Esophagus (tissue), 2 donors: ENCODE measurements at regions not wholly inside any gene's neighbourhood (a gene's known extent, or its start where the extent isn't known, plus 50 kb on each side); places are given as distances from the start of the nearest gene placed in this dataset.

Experiments used
- H3K27ac ChIP-seq, 2 donors: one replicate each; pipeline ENCODE4 v1.5.1; 2013; ENCODE audit warnings: low read depth in 2 of 2, mild to moderate bottlenecking in 2 of 2, inconsistent platforms in 1 of 2, low read length in 1 of 2, moderate library complexity in 1 of 2
- H3K27me3 ChIP-seq, 2 donors: one replicate each; pipeline ENCODE4 v1.6.1; 2013; ENCODE audit warnings: low read length in 2 of 2, control low read depth in 1 of 2, mild to moderate bottlenecking in 1 of 2; ENCODE audit not compliant: insufficient read depth in 2 of 2, control insufficient read depth in 1 of 2
- H3K36me3 ChIP-seq, 2 donors: one replicate each; pipeline ENCODE4 v1.6.1; 2013; ENCODE audit warnings: low read length in 1 of 2; ENCODE audit not compliant: control insufficient read depth in 2 of 2, insufficient read depth in 2 of 2
- H3K4me1 ChIP-seq, 2 donors: one replicate each; pipeline ENCODE4 v1.6.1; 2013; ENCODE audit warnings: low read length in 1 of 2; ENCODE audit not compliant: control insufficient read depth in 2 of 2, insufficient read depth in 2 of 2
- H3K4me3 ChIP-seq, 2 donors: one replicate each; pipeline ENCODE4 v1.5.1; 2013; ENCODE audit warnings: low read length in 2 of 2, mild to moderate bottlenecking in 2 of 2, low read depth in 1 of 2, moderate library complexity in 1 of 2
- H3K9me3 ChIP-seq, 2 donors: one replicate each; pipeline ENCODE4 v1.6.1; 2013; ENCODE audit warnings: mild to moderate bottlenecking in 2 of 2, low read depth in 1 of 2, low read length in 1 of 2, moderate library complexity in 1 of 2; ENCODE audit not compliant: control insufficient read depth in 2 of 2, insufficient read depth in 1 of 2
- WGBS, 2 donors: extraction: QIAGEN DNeasy Blood & Tissue Kit; methylation state at CpG; one replicate each; pipeline ENCODE4 v1.1.7; 2013; 5-methylcytosine and 5-hydroxymethylcytosine counted together
- donor health status: healthy with polysubstance abuse.
- donor health status: Bipolar disorder and iron deficiency.

DNA sequence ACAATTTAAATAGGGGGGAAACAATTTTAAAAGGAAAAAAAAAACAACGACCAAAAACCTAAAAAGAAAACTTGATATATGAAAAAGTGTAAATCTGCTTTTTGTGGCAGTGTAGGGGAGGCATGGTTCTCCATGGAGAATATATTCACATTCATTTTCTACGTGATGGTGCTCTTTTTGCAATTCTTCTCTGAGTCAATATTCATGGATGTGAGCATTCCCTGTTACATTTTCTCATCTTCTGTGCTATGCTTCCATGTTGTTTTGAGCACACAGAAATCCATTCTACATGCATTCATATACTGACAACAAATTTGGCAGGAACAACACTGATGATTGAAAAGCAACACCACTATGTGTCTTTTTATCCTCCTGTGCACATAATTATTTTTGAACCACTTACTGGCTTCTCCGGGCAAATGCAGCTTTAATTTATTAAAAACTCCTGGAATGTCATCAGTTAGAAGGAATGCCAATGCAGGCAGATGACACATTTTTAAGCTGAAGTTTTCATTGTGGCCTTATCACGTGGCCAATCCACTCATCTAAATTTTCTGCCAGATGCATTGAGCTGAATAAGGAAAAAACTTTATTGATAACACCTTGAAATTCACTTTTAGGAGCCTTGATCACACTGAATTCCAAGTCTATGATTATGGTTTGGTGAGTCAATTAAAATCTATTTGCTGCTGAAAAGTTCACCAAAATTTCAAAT is 590.6 kb downstream of the NUF2 start:
- Histone ChIP-seq H3K4me1 (no peaks in the 10 kb centered on the region), H3K27me3 (no peaks in the 10 kb centered on the region), H3K27ac (no peak overlapping the region), H3K9me3 (no peaks in the 10 kb centered on the region), H3K4me3 (no peak overlapping the region), H3K36me3 (no peaks in the 10 kb centered on the region)
- 67 to 72% methylated on average over 4 of the region's 4 CpGs for WGBS, 2 donors

DNA sequence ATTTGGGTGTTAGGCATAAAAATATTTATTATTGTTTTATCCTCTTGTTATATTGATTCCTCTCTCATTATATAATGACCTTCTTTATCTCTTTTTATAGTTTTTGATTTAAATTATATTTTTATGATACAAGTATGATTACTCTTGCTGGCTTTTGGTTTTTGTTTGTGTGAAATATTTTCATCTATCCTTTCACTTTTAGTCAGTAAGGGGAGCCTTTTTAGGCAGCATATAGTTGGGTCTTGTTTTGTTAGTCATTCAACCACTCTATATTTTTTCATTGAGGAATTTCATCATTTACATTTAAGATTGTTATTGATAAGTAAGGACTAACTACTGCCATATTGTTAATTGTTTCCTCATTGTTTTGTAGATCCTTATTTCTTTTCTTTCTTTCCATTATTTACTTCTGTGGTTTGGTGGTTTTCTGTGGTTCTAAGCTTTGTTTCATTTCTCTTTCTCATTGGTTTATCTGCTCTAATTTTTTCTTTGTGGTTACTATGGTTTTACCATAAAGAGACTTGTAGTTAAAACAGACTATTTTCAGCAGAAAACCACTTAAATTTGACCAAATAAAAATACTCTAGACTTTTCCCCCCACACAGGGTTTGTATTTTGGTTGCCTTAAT is 593.1 kb downstream of the NUF2 start:
- no peaks in the 10 kb centered on the region for H3K9me3 ChIP-seq
- no peaks in the 10 kb centered on the region for H3K4me1 ChIP-seq
- no peaks in the 10 kb centered on the region for H3K36me3 ChIP-seq
- no peak overlapping the region for H3K4me3 ChIP-seq
- no peak overlapping the region for H3K27ac ChIP-seq
- peaks cover 0 to 2% of the 10 kb centered on the region in 2 donors for H3K27me3 ChIP-seq

DNA sequence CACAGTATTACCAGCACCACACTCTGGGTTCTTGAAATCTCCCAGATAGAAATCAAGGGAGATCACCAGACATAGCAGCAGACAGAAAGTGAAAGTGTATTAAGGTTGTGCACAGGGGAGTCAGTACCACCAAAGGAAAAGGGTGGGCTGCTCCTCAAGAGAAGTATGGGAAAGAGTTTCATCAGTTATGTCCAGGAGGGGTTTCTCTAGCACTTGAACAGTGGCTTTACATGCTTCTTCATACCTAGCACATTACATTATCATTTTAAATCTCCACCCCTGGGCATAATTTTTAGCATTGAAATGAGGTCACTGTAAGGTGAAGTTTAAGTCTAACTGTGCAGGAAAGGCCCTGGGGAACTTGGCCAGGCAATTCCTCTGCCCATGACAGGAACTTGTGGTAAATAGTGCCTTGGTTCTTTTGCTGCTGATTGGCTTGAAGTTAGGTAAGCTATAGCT is 601.0 kb downstream of the NUF2 start:
- Histone ChIP-seq H3K36me3 (no peaks in the 10 kb centered on the region), H3K27ac (no peak overlapping the region), H3K4me1 (no peaks in the 10 kb centered on the region), H3K4me3 (no peak overlapping the region), H3K9me3 (no peaks in the 10 kb centered on the region), H3K27me3 (peaks cover 0 to 2% of the 10 kb centered on the region in 2 donors)

DNA sequence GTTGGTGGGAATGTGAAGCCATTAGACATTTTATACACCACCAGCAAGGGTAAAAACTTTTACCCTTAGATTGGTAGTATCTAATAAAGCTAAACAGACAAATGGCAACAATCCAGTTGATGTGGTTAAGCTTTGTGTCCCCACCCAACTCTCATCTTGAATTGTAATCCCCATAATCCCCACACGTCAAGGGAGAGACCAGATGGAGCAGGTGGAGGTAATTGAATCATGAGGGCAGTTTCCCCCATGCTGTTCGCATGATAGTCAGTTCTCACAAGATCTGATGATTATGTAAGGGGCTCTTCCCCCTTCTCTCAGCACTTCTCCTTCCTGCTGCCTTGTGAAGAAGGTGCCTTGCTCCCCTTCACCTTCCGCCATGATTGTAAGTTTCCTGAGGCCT is 602.3 kb downstream of the NUF2 start:
- no peaks in the 10 kb centered on the region for H3K9me3 ChIP-seq
- no peaks in the 10 kb centered on the region for H3K27me3 ChIP-seq
- no peak overlapping the region for H3K4me3 ChIP-seq
- no peaks in the 10 kb centered on the region for H3K4me1 ChIP-seq
- H3K27ac ChIP-seq = no peak overlapping the region
- 78 to 80% methylated on average over 3 of the region's 3 CpGs for WGBS, 2 donors
- no peaks in the 10 kb centered on the region for H3K36me3 ChIP-seq

DNA sequence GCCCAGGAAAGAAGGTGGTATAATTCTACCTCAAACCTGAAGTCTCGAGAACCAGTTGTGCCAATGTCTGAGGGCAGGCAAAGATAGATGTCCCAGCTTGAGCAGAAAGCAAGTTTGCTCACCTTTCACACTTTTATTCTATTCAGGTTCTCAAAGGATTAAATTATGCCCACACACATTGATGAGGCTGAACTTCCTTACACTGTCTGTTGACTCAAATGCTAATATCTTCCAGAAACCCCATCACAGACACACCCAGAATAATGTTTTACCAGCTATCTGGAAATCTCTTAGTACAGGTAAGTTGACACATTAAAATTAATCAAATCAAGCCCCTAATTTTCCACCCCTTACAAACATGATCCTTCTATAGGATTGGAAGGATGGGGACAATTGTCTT is 605.7 kb downstream of the NUF2 start:
- 52 to 77% methylated on average over 1 of the region's 1 CpG for WGBS, 2 donors
- H3K4me1 ChIP-seq = no peaks in the 10 kb centered on the region
- no peak overlapping the region for H3K27ac ChIP-seq
- H3K36me3 ChIP-seq = no peaks in the 10 kb centered on the region
- H3K4me3 ChIP-seq = no peak overlapping the region
- no peaks in the 10 kb centered on the region for H3K9me3 ChIP-seq
- H3K27me3 ChIP-seq = no peaks in the 10 kb centered on the region

DNA sequence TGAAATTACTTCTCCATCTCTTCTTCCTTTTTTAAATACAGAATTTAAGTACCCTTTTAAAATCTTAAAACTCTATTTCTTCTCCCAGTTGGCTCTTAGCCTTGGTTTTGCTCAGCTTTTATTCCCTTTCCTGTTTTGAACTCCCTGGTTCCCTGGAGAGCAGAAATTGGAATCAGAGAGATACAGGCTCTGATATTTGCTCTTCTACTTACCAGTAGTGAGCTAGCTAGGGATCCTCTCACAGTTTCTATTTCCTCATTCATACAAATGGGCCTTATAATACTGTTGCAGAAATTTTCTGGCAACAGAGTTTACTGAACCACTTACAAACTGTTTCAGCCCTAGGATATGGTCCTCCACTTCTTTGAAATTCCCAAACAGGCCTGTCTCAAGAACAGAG is 606.3 kb downstream of the NUF2 start:
- Histone ChIP-seq H3K27me3 (no peaks in the 10 kb centered on the region), H3K4me1 (no peaks in the 10 kb centered on the region), H3K9me3 (no peaks in the 10 kb centered on the region), H3K27ac (no peak overlapping the region), H3K36me3 (no peaks in the 10 kb centered on the region), H3K4me3 (no peak overlapping the region)

DNA sequence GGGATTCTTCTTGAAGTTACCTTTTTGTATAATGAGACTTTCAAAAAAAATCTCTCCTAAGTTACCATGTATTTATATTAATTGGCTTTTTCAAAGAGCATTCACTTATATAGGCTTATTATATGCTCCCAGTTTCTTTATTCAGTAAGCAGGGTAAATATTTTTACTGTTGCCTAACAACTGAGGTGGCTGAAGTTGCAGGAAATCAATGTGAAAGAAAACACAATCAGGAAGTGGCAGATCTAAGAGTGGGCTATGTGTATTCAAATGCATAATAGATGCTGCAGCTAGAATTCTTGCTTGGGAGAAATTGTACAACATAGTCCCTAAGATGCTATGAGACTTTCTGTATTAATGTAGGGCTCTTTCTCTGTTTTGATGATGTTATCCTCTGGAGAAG is 606.9 kb downstream of the NUF2 start:
- Histone ChIP-seq H3K27ac (no peak overlapping the region), H3K4me3 (no peak overlapping the region), H3K36me3 (no peaks in the 10 kb centered on the region), H3K9me3 (no peaks in the 10 kb centered on the region), H3K27me3 (no peaks in the 10 kb centered on the region), H3K4me1 (no peaks in the 10 kb centered on the region)

DNA sequence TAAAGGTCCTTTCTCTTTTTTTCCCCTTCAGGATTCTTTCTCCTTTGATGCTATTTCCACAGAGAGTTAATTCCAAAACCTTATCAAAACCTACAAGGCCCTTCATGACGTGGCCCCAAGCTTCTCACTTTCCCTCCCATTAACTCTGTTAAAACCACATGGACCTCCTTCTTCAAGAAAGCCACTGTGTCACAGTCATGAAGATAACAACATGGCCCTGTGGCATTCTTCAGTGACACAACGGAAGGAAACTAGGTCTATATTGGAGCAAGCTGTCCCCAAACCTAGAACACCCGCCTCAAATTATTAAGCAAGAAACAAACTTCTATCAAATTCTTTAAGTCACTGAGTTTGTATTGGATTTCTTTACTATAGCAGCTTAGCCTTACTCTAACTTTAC is 611.1 kb downstream of the NUF2 start:
- Histone ChIP-seq H3K4me3 (no peak overlapping the region), H3K36me3 (no peaks in the 10 kb centered on the region), H3K27me3 (no peaks in the 10 kb centered on the region), H3K9me3 (no peaks in the 10 kb centered on the region), H3K4me1 (no peaks in the 10 kb centered on the region), H3K27ac (no peak overlapping the region)
- 83 to 91% methylated on average over 3 of the region's 3 CpGs for WGBS, 2 donors

DNA sequence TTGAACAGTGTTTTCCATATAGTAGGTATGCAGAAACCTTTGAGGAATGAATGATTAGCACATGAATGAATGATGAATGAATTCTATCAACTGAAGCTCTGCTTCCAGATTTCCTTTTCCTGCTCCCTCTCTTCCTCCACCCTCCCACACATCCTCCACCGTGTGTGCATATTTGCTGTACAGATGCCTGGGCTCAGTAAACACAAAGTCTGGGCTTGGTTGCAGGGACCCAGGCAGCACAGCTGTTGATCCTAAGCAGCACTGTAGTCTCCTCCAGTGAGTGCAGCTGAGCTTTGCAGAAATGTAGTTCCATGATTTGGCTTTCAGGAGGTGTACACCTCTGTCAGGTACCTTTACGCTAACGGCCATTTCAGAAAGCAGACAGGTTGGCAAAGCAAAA is 611.7 kb downstream of the NUF2 start:
- H3K9me3 ChIP-seq = no peaks in the 10 kb centered on the region
- no peak overlapping the region for H3K4me3 ChIP-seq
- 67 to 70% methylated on average over 3 of the region's 3 CpGs for WGBS, 2 donors
- H3K4me1 ChIP-seq = no peaks in the 10 kb centered on the region
- no peaks in the 10 kb centered on the region for H3K27me3 ChIP-seq
- H3K27ac ChIP-seq = no peak overlapping the region
- no peaks in the 10 kb centered on the region for H3K36me3 ChIP-seq

DNA sequence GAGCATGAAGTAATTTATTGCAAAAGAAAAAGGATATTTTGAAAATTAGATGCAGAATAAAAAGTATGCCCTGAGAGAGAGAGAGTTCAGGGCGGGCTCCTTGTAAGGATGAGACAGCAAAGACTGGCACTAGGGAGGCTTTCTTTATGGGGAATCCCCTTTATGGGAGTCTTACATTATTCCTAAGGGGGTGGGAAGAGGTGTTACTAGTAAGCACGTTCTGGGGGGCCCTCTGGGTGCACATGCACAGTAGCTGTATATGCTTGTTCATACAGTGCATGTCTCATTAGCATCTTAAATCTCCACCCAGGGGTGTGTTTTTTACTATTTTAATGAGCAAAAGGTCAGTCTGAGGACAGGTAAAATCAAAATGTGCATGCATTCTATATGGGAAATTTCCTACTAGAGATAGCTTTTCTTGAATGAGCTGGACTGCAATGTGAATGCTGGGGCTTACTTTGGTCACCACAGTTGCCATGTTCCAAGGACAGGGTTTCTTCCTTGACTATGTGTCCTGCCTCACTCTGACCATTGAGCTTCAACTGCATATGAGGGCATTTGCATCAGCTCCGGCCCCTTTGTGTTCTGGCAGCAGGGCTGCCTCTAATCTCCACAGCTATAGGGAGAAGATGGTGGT is 614.1 kb downstream of the NUF2 start:
- no peak overlapping the region for H3K27ac ChIP-seq
- WGBS, 2 donors = 77 to 85% methylated on average over 3 of the region's 3 CpGs
- no peaks in the 10 kb centered on the region for H3K36me3 ChIP-seq
- H3K4me1 ChIP-seq = no peaks in the 10 kb centered on the region
- H3K9me3 ChIP-seq = peaks cover 0 to 2% of the 10 kb centered on the region in 2 donors
- no peaks in the 10 kb centered on the region for H3K27me3 ChIP-seq
- H3K4me3 ChIP-seq = no peak overlapping the region
